ENCODE measurements at regions not wholly inside any gene's neighbourhood (a gene's known extent, or its start where the extent isn't known, plus 50 kb on each side); places are given as distances from the start of the nearest gene placed in this dataset.

- no peak for TF ChIP-seq CTCF (conservative IDR thresholded peaks at IDR 0.05; ENCODE audit: low read length)
- no peak for TF ChIP-seq EZH2phosphoT487 (IDR thresholded peaks at IDR 0.05; ENCODE audit: borderline replicate concordance)
- Histone ChIP-seq H3K36me3 (ENCODE audit: insufficient read depth, low read length) (no peaks in the 10 kb centered on the region), H2AFZ (ENCODE audit: low read length) (no peak overlapping the region), H3K9me2 (replicated peaks; ENCODE audit: low read depth, low read length) (no peaks in the 10 kb centered on the region), H3K27me3 (ENCODE audit: insufficient read depth, low read length, poor library complexity, severe bottlenecking) (peaks cover 2% of the 10 kb centered on the region), H4K20me1 (ENCODE audit: insufficient read depth, low read length, poor library complexity, severe bottlenecking) (no peaks in the 10 kb centered on the region), H3K4me3 (ENCODE audit: low read length, poor library complexity, severe bottlenecking) (peak overlapping the region; percentile 84), H3F3A (ENCODE audit: low read depth) (peaks cover 14% of the 10 kb centered on the region; the same call in 1 of the 2 replicates), H3K79me2 (ENCODE audit: insufficient read depth, low read length) (peaks cover 97% of the 10 kb centered on the region), H3K4me2 (ENCODE audit: low read depth, low read length, poor library complexity, severe bottlenecking) (peak overlapping the region; percentile 81), H3K9me3 (ENCODE audit: insufficient read depth, low read depth, low read length) (no peaks in the 10 kb centered on the region), H3K9ac (ENCODE audit: low read depth, low read length, poor library complexity, severe bottlenecking) (peak overlapping the region; percentile 98), H3K4me1 (ENCODE audit: insufficient read depth, low read length, poor library complexity, severe bottlenecking) (peaks cover 84% of the 10 kb centered on the region)
Measured at GRCh38 chr22:46064966-46065666, 85.2 kb upstream of the PPARA start.

- TF ChIP-seq EZH2phosphoT487 (IDR thresholded peaks at IDR 0.05; ENCODE audit: borderline replicate concordance) (no peak), CTCF (conservative IDR thresholded peaks at IDR 0.05; ENCODE audit: low read length) (no peak)
- H3K9me2 ChIP-seq (replicated peaks; ENCODE audit: low read depth, low read length): no peaks in the 10 kb centered on the region
- no peaks in the 10 kb centered on the region for H3K9me3 ChIP-seq (ENCODE audit: insufficient read depth, low read depth, low read length)
- H3K79me2 ChIP-seq (ENCODE audit: insufficient read depth, low read length): peaks cover 96% of the 10 kb centered on the region
- peaks cover 6% of the 10 kb centered on the region for H3K27me3 ChIP-seq (ENCODE audit: insufficient read depth, low read length, poor library complexity, severe bottlenecking)
- H4K20me1 ChIP-seq (ENCODE audit: insufficient read depth, low read length, poor library complexity, severe bottlenecking): no peaks in the 10 kb centered on the region
- peaks cover 14% of the 10 kb centered on the region; the same call in 1 of the 2 replicates for H3F3A ChIP-seq (ENCODE audit: low read depth)
- no peak overlapping the region for H2AFZ ChIP-seq (ENCODE audit: low read length)
- peaks cover 76% of the 10 kb centered on the region for H3K4me1 ChIP-seq (ENCODE audit: insufficient read depth, low read length, poor library complexity, severe bottlenecking)
- peak overlapping the region; percentile 84 for H3K4me3 ChIP-seq (ENCODE audit: low read length, poor library complexity, severe bottlenecking)
- peak overlapping the region; percentile 98 for H3K9ac ChIP-seq (ENCODE audit: low read depth, low read length, poor library complexity, severe bottlenecking)
- peak overlapping the region; percentile 81 for H3K4me2 ChIP-seq (ENCODE audit: low read depth, low read length, poor library complexity, severe bottlenecking)
- H3K36me3 ChIP-seq (ENCODE audit: insufficient read depth, low read length): no peaks in the 10 kb centered on the region
Measured at GRCh38 chr22:46065691-46066454, 84.5 kb upstream of the PPARA start.

GRCh38 chr22:46066691-46067090, 83.6 kb upstream of the PPARA start:
- peaks cover 14% of the 10 kb centered on the region; the same call in 1 of the 2 replicates for H3F3A ChIP-seq (ENCODE audit: low read depth)
- peak overlapping the region; percentile 84 for H3K4me3 ChIP-seq (ENCODE audit: low read length, poor library complexity, severe bottlenecking)
- no peaks in the 10 kb centered on the region for H3K36me3 ChIP-seq (ENCODE audit: insufficient read depth, low read length)
- no peaks in the 10 kb centered on the region for H3K9me3 ChIP-seq (ENCODE audit: insufficient read depth, low read depth, low read length)
- H3K9me2 ChIP-seq (replicated peaks; ENCODE audit: low read depth, low read length): no peaks in the 10 kb centered on the region
- H3K27me3 ChIP-seq (ENCODE audit: insufficient read depth, low read length, poor library complexity, severe bottlenecking): peaks cover 6% of the 10 kb centered on the region
- H4K20me1 ChIP-seq (ENCODE audit: insufficient read depth, low read length, poor library complexity, severe bottlenecking): no peaks in the 10 kb centered on the region
- TF ChIP-seq EZH2phosphoT487 (IDR thresholded peaks at IDR 0.05; ENCODE audit: borderline replicate concordance): no peak
- no peak for TF ChIP-seq CTCF (conservative IDR thresholded peaks at IDR 0.05; ENCODE audit: low read length)
- H3K9ac ChIP-seq (ENCODE audit: low read depth, low read length, poor library complexity, severe bottlenecking): peak overlapping the region; percentile 98
- no peak overlapping the region for H2AFZ ChIP-seq (ENCODE audit: low read length)
- peaks cover 75% of the 10 kb centered on the region for H3K4me1 ChIP-seq (ENCODE audit: insufficient read depth, low read length, poor library complexity, severe bottlenecking)
- H3K79me2 ChIP-seq (ENCODE audit: insufficient read depth, low read length): peaks cover 92% of the 10 kb centered on the region
- H3K4me2 ChIP-seq (ENCODE audit: low read depth, low read length, poor library complexity, severe bottlenecking): peak overlapping the region; percentile 81
